ENCODE measurements at regions not wholly inside any gene's neighbourhood (a gene's known extent, or its start where the extent isn't known, plus 50 kb on each side); places are given as distances from the start of the nearest gene placed in this dataset.
"Not testable (repeated sequence)": the region's sequence is repeated elsewhere in the genome, so short reads cannot be mapped to it uniquely, and the experiment has no call there.

DNA sequence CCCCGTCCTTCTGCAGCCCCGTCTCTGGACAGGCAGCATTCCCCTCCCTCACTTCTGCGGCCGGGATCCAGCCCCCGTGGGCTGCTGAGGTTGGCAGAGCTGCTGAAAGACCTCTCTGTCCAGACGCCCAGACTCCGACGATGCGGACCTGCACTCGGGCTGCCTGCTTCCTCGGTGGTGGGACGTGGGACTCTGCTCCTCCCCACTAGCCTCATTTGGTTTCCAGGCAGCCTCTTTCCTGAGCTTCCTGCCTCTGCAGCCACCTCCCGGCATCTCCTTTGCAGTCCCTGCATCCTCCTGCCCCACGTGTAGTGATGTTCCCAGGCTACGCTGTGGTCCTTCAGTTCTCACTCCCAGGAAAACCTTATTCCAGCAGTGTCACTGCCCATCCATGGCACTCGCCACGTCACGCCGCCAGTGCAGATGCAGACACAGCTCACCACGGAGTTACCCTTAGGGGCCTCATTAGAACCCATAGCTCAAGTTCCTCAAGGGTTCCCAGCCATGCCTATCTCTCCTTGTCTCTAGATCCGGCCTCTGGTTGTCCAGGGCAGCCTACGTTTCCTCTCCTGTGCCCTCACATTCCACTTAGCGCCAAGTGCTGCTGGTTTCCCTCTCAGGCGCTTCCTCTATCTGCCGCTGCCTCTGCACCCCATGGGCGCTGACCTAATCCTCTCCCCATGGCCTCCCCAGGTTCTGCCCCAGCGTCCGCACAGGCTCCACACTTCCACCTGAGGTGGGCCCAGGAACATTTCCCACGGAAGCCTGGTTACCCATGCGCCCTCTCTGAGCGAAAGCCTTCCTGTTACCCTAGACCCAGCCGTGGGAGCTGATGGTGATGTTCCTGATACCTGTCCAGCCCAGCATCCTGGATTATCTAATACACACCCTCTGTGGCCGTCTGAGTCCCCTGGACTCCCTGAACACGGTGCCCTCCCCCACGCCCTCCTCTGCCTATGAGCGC lies 318.3 kb upstream of the MYT1L start:
- no peak for DNase-seq

- DNase-seq = no peak
Observed at GRCh38 chr2:2648094-2648493, 317.0 kb upstream of the MYT1L start.

DNA sequence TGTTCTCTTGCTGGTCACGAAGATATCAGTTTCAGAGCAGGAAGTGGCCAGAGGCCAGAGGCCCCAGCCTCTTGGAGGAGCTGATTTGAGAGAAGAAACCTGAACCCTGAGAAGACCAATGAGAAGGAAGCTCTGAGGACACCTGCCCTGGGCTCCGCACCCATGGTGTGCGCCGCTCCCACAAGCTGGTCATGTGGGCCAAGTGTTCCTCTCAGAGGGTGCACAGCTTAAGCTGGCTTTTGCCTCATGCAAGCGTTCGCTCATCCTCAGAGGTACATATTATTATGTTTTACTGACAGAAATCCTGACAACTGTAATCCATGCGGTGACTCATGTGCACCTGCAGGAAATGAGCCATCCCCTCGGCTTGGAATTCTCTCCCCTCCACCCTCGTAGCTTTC lies 316.1 kb upstream of the MYT1L start:
- DNase-seq = no peak

DNA sequence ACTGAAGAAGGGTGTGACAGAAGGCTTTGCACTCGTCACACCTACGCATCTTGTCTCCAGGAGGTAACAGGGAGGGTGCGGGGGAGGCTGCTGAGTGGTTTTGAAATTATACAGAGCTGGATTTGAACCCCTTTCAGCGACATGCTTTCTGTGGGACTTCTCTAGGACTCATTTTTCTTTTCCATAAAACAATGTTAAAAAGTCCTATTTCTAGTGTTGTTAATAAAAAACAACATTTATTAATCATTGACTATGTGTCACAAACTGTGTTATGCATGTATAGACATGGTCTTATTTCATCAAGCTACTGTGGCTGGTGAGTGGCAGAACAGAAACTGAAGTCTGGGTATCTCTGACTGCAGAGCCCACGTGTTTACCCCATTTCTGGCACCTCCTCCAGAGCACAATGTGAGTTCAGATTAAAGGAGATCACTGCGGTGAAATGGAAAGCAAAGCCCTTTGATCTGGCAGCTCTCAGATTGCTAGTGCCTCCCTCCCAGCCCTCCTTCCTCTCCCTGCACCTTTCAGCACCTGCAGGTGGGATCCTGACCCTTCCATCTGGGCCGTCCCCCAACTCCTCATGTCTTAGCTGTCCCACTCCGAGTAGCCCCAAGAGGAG lies 315.5 kb upstream of the MYT1L start:
- DNase-seq = peak; percentile 10

DNA sequence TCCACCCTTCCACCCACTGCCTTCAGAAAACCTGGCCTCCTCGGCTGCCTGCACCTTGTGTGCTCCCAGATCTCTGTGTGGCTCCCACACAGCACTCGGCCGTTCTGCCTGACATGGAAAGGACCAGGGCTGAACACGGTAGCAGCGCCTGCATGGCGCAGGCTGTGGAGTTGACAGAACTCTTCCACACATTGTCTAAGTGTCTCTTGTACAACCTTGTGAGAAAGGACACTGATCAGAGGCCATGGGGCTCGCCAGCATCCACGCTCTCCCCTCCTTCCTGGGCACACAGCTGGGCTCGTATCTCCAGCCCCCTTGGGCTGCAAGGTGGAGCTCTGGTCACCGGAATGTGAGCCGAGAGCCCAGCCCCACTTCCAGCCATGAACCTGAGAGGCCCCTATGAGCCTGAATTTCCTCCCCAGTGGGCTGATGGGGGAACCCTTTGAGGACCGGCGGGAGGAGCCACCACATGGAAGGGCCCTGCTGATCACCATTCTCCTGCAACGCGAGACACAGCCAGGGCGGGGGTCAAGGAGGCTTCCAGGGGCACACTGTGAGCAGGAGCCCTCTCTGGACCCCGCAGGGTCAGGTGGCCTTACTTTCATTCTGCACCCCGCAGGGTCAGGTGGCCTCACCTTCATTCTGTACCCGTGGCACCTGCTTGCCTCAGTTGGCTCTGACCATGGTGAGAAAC lies 314.2 kb upstream of the MYT1L start:
- no peak for DNase-seq

GRCh38 chr2:2644751-2645150 lies 313.7 kb upstream of the MYT1L start:
- DNase-seq = not testable (repeated sequence)

- DNase-seq = no peak
Observed at GRCh38 chr2:2644040-2644439, 313.0 kb upstream of the MYT1L start.

DNA sequence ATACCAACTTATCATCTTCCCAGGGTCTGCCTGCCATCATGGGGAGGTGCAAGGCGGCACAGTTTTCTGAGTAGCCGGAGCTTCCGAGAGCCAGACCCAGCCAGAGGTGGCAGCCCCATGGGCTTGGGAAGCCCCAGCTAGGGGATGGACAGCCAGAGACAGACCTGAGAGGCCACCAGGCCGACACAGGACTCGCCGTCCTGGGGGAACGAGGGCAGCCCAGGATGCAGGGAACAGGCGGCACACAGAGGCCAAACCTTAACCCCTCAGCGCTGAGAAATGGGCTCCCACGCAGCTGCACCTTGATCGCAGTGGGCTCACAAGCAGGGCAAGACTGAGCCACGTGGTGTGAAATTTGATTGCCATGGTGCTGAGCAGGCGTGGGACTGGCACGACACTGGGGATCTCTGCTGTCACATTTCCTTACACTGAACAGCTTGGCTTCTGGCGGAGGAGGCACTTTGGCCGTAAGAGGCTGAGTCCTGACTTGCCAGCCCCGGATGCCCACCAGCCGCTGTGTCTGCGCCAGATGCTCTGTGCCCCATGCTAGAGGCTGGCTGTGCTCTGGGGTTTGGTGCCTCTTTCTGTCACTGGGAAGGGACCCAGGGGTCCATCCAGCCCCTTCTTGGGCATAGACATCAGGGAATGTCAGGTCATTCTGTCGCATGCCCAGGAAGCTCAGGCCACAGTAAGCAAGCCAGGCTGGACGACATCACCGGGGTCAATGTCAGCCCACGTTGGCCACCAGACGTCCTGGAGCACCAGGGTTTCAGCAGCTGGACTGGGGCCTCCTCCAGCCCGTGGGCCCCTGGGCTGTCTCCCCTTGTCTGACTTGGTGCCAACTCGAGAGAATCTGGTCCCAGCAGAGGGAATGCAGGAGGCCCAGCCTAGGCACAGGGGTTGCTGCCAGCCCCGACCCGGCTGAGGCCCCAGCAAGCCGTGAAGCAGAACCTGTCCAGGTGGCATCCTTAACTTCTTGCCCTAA lies 312.1 kb upstream of the MYT1L start:
- no peak for DNase-seq

- DNase-seq = no peak
Observed at GRCh38 chr2:2641541-2642410, 310.7 kb upstream of the MYT1L start.

DNA sequence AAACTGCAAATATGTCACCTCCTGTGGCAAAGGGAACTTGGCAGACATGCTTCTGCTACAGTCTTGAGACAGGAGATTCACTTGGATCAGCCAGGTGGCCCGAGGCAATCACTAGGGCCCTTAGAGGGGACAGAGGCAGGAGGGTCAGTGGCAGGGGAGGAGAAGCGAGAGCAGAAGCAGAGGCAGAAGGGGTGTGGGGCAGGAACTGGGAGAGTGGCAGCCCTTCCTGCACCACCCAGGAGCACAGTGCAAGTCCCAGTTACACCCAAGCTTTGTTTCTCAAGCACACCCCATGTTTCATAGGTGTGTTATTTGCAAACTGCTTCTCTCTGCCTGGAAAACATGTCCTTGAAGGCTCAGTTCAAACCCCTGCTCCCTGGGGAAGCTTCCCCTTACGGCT lies 309.7 kb upstream of the MYT1L start:
- no peak for DNase-seq

DNA sequence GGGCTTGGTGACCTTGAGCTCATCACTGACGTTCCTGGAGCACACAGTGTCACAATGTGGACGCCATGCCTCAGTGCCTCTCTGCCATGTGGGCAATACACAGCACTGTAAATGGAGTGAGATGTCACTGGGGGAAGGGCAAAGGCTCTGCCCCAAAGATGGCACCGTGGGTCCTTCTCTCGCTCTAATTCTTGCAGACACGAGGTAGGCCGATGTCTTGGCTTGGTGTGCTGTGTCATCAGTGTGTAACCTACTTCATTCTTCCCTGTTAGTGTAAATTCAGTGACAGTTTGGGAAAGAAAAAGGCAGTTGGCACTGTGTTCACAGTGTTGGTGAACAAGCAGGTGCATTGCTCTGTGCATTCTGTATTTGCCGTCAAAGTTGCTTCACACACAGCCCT lies 309.3 kb upstream of the MYT1L start:
- no peak for DNase-seq

GRCh38 chr2:2639251-2640139 lies 308.4 kb upstream of the MYT1L start:
- DNase-seq = no peak

- DNase-seq = no peak
Observed at GRCh38 chr2:2638547-2639220, 307.6 kb upstream of the MYT1L start.

- DNase-seq = no peak
Observed at GRCh38 chr2:2636813-2637212, 305.7 kb upstream of the MYT1L start.

DNA sequence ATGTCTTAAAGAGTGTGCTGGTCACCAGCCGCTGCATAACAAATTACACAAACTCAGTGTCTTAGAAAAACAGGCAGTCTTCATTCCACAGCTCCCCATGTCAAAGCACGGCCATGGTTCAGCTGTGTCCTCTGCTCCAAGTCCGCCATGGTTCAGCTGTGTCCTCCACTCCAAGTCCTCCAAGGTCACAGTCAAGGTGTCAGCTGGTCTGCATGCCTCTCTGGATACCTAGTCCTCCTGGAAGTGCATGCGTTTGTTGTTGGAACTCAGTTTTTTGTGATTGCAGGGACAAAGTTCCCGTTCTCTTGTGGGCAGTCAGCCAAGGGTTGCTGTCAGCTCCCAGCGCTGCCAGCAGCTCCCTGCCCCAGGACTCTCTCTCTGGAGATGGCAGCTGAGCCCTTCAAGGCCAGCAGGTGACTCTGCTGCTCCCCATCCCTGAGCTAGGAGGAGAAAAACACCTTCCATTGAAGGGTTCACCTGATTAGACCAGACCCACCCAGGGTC lies 304.0 kb upstream of the MYT1L start:
- no peak for DNase-seq

DNA sequence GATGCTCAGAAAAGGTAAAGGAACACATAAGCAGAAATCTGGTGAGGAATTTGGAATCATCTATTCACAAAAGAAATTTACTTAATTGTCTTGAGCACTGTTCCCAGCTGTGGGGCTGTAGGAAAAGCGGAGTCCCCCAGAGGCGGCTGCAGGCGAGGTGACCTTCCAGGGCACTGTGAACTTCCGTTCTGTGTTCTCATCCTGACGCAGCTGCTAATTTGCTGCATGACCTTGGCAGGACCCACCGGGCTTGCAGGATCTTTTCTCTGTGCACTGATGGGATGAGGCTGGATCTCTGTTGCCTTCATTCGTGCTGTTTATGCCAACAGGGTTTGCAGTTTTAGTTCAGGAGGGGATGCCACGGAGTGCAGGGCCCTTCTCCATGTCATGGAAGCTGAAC lies 301.9 kb upstream of the MYT1L start:
- DNase-seq = no peak

DNA sequence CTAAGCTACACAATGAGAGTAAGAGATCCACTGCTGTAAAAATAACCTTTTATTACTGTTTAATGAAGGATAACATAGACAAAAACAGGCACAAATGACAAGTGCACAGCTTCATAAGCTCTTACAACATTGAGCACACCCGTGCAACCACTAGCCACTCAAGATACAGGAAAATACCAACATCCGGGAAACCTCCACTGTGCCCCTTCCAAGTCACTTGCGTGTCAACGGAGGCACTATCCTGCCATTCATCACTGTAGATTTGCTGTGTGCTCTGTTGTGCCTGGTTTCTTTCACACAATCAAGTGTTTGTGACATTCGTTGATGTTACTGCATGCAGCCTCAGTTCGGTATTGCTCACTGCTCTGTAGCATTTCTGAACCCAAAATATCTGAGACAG lies 292.9 kb upstream of the MYT1L start:
- no peak for DNase-seq

DNA sequence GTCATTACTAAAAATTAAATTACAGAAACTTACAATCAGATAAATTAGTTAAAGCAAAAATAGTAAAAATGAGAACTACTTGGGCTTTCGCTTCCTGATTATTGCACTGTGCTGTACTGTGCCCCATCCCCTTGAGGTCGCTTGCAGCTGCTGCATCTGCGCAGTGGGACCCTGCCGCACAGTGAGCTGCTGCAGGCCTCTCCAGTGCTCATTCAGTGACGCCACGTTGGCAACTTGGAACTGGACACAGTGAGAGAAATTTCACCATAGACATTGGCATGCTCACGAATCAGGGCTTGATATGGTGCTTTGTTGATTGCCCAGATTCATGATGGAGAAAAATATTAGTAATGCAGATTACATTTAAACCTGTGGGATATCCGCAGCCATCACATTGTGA lies 290.8 kb upstream of the MYT1L start:
- DNase-seq = no peak

DNA sequence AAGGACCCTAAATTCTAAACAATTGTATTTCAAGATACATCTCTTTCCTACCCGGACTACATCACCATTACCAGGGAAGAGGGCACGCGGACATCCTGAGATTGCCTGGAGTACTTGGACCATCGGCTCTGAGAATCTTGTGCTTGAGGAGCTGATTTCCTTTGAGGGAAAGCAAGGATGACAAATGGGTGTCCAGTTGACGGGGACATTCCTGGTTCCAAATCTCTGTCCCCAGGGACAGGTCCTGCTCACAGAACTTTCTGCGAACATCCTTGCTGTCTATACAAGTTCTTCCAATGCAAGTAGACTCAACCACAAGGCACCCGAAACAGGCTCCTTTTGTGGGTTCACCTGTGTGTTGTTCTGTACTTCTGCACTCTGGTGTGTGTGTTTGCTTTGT lies 289.5 kb upstream of the MYT1L start:
- DNase-seq = no peak

DNA sequence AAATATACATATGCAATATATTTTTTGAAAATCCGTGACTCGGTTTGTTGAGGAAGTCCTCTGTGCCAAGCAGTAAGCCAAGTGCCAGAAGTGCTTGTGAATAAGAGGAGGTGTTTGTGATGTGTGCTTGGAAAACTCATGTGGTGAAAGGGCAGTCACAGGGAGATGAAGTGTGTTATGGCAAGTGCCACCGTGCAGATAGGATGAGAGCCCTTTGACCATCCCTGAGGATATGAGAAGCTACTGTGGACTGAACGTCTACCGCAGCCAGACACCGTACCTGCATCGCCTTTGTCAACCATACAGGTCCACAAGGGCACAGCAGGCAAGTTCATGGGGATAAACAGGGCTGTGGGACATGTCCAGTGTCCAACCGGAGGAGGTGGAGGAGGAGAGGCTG lies 288.9 kb upstream of the MYT1L start:
- DNase-seq = no peak
